NCI-H2227 (cell line): ENCODE measurements at regions not wholly inside any gene's neighbourhood (a gene's known extent, or its start where the extent isn't known, plus 50 kb on each side); places are given as distances from the start of the nearest gene placed in this dataset.

Experiments used
- DNase-seq: peaks from one replicate; lab custom pipeline; 2025; ENCODE audit not compliant: unreplicated experiment; lab: John Stamatoyannopoulos, UW

DNA sequence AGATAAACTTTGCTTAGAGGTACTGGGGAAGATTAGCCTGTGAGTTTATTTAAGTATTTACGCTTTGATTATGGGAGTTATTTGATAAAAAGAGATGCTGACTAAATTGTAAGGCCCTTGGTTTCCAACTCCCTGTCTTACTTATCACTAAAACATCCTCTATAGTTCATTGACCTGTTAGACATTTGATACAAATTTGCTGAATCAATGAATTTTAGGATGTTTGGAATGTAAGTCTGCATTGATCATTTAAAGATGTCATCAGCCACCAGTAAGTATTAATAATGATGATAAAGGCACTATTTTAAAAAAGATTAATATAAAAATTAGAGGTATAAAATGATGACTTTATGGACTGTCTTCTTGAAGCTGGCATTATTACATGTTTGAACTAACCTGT is 340.6 kb downstream of the SPRY1 start:
- no peak for DNase-seq

DNA sequence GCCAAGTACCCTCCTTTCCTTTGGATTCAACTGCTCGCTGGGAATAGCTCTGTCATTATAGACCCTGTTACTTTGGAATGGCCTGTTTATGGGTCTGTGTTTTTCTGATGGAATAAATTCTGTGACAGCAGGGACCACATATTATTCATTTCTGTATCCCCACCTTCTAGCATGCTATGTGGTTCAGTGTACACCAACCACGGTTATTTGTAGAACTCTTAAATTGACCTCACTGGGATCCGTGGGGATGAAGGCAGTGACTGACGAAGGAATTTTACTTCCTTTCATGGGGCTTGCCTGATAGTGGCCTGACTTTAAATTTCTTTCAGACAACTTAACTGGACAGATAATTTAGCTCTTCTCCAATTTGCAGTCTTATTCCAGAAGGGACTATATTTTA is 343.2 kb downstream of the SPRY1 start:
- no peak for DNase-seq

DNA sequence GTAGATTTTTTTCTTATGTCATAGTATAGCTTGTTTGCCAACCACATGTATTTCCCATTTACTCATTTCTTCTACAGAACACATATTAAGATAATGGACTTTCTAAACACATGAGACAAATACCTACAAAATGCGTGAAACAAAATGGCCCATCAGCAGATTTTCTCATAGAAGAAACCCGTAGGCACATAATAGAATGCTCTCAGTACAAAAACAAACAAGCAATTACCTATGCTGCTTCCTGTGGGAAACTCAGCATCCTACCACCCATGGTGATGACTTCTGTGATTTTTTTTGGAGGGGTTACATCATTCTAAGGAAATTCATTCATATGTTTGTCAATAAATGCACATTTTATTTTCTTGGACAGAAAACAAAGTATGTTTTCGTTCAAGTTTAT is 343.6 kb downstream of the SPRY1 start:
- no peak for DNase-seq

DNA sequence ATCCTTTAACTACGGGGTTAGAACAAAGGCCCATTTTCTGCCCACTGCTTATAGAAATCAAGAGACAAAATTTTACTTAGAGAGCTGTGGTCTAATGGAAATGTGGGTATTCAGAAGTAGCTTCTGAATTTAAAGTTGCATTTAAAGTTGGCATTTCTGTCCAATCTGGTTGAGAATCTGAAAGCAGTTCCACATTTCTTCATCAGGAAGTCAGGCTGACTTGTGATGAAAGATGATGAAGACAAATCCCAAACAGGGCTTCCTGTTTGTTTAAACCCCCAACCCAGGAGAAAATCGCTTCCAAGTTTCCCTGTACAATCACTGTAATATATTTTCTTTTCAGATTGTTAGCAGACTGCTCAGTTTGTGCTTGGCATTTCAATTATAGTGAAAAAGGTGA is 345.3 kb downstream of the SPRY1 start:
- DNase-seq: no peak

DNA sequence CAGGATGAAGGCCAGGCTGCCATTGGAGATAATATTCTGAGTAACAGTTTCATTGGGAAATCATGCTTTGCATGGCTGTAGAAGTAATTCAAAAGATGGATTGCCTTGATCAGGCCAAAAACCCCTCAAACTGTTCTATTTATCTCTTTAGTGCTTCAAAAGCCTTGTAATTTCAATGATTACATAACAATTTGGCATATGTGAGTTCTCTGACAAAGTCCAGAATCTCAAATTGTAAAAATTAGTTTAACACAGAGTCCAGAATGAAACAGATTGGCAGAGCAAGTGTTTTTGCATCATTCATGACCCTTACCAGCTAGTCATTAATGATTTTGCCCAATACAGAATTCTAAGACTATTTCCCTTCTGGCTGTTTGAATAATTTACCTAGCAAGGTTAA is 347.3 kb downstream of the SPRY1 start:
- DNase-seq: no peak

DNA sequence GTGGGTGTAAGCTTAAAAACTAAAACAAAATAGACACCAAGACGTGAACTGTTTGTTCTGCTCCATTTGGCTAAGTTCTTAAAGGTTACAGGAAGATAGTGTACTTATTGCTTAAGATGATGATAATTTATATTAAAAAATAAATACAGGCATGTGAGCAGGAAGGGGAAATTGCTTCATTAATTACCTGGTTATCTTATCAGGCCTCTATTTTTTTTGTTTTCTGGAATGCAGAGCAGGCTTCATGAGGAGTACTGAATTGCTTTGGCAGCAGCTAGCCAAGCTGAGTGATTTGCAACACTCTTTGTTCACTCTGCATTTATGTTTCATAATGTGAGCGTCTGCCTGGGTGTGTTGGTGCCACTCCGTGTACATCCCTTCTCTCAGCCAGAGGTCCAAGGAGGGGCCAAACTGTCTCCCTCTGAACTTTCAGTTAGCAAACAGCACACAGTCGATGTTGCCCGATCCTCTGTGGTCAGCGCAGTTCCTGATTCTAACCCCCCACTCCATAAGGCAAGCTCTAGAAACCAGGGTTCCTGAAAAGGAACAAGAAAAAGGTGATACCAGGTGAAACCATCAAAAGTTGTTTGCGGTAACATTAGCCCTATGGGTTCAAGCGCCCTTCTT is 348.2 kb downstream of the SPRY1 start:
- no peak for DNase-seq

DNA sequence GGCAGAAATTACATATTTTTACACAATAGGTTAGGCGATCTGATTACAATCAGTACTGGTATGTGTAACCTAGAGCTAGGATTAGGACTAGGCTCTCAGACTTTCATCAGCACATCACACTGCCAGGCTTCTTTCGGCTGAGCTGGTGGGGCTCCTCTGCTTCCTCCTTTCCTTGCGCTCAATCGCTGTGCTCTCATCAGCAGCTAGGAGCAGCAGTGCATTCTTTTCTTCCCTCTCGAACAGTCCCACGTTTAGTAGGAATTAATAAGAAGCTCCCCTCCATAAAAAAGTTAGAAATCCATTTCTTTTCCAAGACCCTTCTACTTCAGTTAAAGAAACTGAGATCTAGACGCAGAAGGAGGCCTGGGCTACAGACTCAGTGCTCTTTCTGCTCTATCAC is 350.4 kb downstream of the SPRY1 start:
- no peak for DNase-seq

DNA sequence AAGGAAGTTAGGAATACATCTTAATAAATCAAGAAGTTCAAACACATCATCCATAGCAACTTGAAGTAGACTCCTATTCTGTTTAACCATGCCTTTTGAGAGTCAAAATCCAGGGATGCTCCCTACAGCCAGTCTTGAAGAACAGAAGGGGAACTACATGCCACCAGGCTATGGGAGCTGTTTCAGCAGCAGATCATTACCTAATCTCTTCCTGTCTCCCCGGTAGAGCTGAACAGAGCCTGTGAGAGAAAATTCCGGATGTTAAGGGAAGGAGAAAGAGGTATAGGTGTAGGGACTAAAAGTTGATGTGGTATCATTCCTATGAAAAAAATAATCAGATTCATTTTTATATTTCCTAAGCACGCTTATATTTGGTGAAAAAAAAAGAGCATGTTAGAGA is 352.2 kb downstream of the SPRY1 start:
- DNase-seq: no peak

DNA sequence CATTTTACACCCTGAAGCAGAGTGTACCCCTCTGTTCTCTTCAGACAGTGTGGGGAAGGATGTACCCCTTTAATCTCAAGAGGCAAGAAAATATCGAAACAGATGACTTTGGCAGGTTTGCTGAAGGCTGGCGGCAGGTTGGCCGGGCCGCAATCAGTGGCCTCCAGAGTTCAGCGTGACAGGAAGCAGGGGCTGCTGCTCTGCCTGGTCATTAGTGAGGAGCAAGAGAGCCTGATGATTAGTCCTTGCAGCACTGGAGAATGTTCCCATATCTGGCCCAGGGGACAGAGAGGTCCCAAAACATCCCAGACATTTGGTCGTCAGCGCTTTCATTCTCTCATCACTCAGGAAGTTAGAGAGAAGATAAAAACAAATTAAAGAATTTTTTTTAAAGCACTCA is 352.8 kb downstream of the SPRY1 start:
- DNase-seq: no peak

DNA sequence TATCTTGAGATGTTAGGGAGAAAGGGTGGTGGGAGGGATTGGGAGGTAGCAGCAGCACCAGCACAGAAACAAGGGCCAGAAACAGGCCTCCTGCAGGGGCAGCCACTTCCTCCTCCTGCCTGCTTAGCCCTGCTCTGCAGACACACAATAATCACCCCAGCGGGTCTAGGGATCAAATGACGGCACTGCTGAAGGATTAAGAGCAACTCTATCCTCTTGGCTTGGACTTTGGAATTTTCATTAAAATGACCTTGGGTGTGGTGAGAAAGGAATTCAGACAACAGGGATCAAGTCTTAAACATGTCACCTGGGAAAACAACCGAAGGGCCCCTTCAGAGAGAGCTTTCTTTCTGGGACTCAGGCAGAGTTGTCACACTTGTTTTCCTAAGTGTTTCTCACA is 353.4 kb downstream of the SPRY1 start:
- no peak for DNase-seq

DNA sequence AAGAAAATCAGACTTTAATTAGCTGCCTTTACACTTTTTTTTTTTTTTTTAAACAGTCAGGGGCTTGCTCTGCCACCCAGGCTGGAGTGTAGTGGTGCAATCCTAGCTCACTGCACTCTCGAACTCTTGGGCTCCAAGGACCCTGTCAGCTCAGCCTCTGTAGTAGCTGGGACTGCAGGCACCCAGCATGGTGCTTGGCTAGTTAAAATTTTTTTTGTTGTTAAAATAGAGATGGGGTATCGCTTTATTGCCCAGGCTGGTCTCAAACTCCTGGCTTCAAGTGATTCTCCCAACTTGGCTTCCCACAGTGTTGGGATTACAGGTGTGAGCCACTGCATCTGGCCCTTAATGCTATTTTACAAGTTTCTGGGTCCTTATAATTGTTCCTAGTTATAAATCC is 359.1 kb downstream of the SPRY1 start:
- DNase-seq: no peak

DNA sequence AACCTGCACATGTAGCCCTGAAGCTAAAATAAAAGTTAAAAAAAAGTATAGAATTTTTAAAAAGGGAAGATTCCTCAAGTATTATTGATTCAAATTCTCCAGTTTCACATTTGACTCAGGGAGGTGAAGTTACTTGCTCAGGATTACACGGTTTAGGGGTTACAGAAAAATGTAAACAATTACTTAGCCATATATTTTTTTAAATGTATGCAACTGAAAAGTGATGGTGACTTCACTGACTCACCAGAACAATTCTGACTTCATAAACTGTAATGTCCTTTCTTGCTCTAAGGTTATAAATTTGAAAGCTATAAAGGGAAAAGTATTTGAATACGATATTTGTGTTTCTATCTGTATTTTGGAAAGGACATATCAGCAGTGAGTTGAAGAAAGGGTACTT is 371.2 kb downstream of the SPRY1 start:
- no peak for DNase-seq

DNA sequence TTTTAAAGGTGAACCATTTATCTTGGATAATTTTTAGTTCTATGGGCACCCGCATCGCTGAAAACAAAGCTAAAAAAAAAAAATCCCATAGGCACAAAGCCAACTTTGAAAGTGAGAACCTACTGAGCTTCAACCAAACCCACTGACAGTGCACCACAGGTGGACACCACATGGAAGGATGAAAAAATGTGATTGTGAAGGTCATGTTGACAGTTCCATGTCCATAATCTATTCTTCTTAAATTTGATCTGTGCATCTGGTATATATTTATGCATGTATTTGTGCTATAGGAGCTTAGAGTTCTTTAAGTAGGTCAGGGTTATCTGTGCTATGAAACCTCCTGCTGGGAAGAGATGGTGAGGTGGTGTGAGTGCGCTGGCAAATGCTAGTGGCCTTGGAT is 374.3 kb downstream of the SPRY1 start:
- no peak for DNase-seq

DNA sequence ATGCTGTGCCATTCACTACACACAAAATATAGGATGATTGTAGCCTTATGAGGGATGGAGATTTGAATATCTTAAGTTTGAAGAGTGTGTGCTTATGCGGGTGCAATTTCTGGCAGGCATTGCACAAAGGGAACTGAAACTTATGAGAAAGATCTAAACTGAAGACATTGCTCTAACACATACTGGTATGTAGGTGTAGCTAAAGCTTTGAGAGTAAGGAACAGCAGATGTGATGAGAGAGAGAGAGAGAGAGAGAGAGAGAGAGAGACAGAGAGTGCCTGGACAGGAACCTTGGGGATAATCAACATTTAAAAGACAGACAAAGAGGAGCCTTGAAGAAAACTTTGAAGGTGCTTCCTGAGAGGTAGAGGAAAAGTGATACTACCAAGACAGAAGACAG is 379.7 kb downstream of the SPRY1 start:
- DNase-seq: no peak

DNA sequence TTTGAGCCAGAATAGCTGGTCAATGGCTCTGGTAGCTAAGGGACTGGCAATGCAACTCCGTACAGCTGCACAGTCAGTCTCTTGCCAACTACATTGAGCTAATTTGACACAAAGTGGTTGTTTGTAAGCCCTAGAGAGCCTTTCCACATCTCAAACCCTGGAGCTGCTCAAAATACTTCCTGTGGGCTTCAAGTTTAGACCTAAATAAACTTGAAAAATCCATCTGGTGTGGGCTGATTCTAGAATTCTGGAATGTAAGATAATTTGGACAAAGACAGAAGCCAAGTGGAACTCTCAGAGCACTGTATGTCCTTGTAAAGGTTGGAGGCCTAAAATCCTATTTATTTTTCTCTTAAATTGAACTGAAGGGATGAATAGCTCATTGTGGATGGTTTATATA is 380.8 kb downstream of the SPRY1 start:
- DNase-seq: no peak

DNA sequence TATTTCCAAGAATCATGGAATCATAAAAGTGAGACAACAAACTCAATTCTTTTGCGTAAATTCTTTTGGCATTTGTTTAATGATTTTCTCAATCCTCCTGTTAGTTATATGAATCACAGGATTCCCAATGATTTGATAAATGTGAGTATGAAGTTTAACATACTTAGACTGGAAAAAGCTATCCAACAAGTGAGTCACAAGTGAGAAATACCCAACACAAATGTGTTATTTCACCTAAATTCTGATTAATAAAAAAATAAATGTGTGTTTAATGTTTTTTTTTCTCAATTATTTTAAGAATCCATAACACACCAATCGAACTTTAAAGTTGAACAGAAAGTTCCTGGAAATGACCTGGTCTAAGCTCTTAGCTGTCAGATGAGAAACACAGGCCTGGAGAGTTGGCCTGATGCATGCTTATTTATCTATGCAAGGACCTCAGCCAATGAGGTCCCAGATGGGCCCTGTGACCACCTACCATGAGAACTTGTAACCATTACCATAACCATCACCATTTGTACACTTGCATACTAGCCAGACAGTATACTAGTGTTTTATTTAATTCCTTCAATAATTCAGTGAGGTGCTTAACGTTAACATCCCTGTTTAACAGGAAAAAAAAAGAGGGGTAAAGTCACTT is 386.7 kb downstream of the SPRY1 start:
- DNase-seq: no peak

DNA sequence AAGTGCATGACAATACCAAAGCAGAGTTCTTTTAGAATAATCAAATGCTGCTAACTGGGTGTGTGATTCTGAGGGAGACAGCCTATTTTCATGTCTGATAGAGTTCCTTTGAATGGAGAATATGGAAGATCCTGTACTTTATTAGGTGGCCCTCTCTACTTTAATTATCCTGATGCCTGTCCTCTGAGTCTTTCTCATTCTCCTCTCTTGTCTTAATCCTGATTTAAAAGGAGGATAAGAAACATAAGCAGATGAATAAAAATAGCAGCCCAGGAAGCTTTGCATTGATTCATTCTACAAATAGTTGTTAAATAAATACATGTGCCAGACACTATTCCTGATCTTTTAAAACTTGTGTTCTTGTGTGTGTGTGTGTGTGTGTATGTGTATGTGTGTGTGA is 387.3 kb downstream of the SPRY1 start:
- no peak for DNase-seq

DNA sequence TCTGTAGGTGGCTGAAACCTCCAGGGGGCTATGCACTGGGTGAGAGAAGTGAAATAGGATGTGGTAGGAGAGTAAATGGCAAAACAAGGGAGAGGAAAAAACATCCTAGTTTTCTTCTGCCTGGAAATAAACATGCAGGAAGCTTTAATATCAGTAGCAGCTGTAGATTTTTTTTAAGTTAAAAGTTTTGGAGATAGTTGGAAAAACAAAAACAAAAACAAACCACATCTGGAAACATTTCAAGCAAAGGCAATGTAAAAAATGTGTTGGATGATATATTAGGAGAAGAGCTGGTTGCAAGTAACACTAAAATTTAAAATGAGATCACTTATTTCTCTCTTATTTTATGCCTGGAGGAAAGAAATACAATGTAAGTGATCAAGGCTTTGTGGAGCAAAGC is 388.0 kb downstream of the SPRY1 start:
- no peak for DNase-seq

DNA sequence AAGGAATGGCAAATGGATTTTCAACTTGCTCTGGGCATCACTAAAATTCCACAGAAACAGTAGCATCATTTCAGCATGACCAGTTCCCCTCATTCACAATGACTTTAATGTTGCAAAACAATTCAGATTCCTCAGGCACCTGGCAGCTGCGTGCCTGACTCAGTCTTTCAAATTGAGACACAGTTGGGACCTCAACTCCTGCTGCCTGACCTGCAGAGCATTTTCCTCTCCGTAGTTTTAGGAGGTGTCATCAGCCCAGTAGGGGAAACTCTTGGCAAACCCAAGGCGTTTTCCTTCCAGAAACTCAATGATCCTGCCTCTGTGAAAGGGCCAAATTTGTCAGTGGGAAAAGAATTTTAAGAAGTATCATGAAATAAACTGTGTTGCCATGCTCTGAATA is 388.9 kb downstream of the SPRY1 start:
- no peak for DNase-seq

DNA sequence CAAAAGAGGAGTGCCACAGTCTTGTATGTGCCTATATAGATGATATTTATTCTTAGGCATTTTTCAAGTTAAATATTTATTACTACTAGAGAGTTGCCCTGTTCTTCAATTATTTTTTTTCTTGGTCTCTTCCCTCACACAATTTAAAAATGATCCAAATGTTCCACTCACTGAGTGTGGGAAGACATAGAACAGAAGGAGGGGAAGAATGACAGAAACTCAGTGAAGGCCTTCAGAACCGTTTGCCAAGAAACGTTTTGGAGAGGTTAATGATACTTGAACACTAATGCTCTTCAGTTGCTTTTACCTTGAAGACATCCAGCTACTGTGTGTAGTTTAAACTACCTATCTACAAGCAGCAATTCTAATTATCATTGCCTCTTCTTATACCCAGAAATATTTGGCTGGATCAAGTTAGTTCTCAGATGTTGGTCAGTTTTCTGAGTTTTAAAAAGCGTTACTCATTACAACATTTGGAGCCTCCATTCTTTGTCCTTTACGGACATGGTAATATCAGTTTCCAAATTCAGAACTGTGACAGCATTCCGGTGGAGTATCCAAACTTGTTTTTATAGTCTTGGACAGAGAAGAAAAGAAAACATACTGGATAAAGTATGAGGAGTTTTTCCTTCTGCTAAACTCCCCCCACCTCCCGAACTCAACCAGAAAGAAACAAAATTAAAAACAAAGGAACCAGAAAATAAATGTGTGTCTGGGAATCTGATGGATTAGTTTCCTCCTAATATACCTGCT is 389.7 kb downstream of the SPRY1 start:
- no peak for DNase-seq

DNA sequence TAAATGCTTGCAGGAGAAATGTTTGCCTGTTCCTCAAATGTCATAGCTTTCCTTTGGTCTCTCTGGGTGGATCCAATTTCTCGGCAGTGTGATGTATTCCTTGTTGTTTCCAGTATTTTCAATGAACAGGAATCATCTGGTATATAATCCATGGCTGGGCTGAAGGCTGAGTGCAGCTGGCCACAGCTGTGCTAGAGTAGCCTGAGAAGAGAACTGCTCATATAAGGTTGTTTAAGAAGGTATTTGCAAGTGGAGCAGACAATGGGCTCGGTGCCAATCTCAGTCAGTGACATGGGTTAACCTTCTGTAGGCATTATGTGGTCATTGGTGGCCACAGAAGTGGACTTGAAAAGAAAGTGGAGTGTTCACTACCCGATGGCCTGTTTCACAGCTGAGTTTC is 390.3 kb downstream of the SPRY1 start:
- DNase-seq: no peak

DNA sequence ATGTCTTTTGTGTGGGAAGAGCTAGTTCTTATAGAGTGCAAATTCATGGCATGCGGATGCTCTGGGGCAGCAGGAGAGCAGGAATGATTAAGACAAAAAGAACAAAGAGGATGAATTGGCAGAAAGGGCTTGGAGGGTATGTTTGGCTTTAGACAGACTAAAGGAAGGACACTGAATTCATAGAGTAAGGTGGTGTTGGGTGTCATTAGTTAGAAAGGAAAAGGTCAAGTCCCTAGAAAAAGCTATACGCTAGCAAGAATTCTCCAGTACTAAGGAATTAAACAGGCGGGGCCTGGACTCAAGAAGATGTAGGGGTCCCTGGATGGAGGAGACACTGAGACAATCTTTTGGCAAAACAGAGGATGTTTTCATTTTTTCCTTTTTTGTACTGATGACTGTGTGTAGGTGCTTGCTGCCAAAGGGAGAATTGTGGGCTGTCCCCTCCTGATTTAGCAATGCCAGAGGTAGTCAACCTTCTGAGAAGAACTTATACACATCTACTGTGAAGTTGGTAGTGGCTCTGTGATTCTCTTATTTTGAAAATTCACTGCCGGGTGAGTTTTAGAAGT is 391.0 kb downstream of the SPRY1 start:
- no peak for DNase-seq
